Mesenchymal stem cell (in vitro differentiated cells and primary cell): ENCODE measurements at regions not wholly inside any gene's neighbourhood (a gene's known extent, or its start where the extent isn't known, plus 50 kb on each side); places are given as distances from the start of the nearest gene placed in this dataset.

Experiments used
- DNase-seq: peaks from one replicate; pipeline ENCODE4 v3.0.0-alpha.2; 2013
- H2AFZ ChIP-seq: one replicate; pipeline ENCODE4 v1.6.1; 2013; ENCODE audit warnings: low read depth, mild to moderate bottlenecking, control low read depth, inconsistent platforms, low read length, moderate library complexity
- H2AK5ac ChIP-seq: 2 replicates; pipeline ENCODE4 v1.6.1; 2013; ENCODE audit warnings: low read length, moderate library complexity, mild to moderate bottlenecking, inconsistent platforms; ENCODE audit not compliant: severe bottlenecking
- H2BK120ac ChIP-seq: one replicate; pipeline ENCODE4 v1.6.1; 2013; ENCODE audit warnings: low read depth, mild to moderate bottlenecking, inconsistent platforms, low read length, moderate library complexity
- H2BK12ac ChIP-seq, 2 experiments: one replicate each; pipeline ENCODE4 v1.6.1; 2013; ENCODE audit warnings: inconsistent platforms in 2 of 2, low read length in 2 of 2, mild to moderate bottlenecking in 2 of 2, moderate library complexity in 2 of 2, control low read depth in 1 of 2
- H2BK15ac ChIP-seq: one replicate; pipeline ENCODE4 v1.6.1; 2013; ENCODE audit warnings: mild to moderate bottlenecking, low read depth, inconsistent platforms; ENCODE audit not compliant: poor library complexity, severe bottlenecking
- H2BK5ac ChIP-seq: 2 replicates; pipeline ENCODE4 v1.6.1; 2013; ENCODE audit warnings: low read depth, mild to moderate bottlenecking, low read length, control low read depth, inconsistent platforms; ENCODE audit not compliant: poor library complexity, severe bottlenecking
- H3K14ac ChIP-seq, 2 experiments: one replicate each; pipeline ENCODE4 v1.6.1; 2013; ENCODE audit warnings: inconsistent platforms in 2 of 2, low read length in 2 of 2, control low read depth in 1 of 2, mild to moderate bottlenecking in 1 of 2, moderate library complexity in 1 of 2
- H3K18ac ChIP-seq, 2 experiments: one replicate each; pipeline ENCODE4 v1.6.1; 2013; ENCODE audit warnings: inconsistent platforms in 2 of 2, low read length in 2 of 2, control low read depth in 1 of 2, low read depth in 1 of 2, mild to moderate bottlenecking in 1 of 2
- H3K23ac ChIP-seq, 2 experiments: one replicate each; pipeline ENCODE4 v1.6.1; 2013; ENCODE audit warnings: inconsistent platforms in 2 of 2, low read length in 2 of 2, mild to moderate bottlenecking in 2 of 2, moderate library complexity in 2 of 2, control low read depth in 1 of 2
- H3K27ac ChIP-seq: 2 replicates; pipeline ENCODE4 v1.5.1; 2013; ENCODE audit warnings: mild to moderate bottlenecking, moderate library complexity, low read length, control low read depth, inconsistent platforms; ENCODE audit not compliant: poor library complexity, severe bottlenecking
- H3K27me3 ChIP-seq, 2 experiments: 2 replicates each; pipeline versions ENCODE4 v1.6.1 to v1.7.0; 2013; ENCODE audit warnings: low read length in 2 of 2, mild to moderate bottlenecking in 2 of 2, moderate library complexity in 2 of 2, control low read depth in 1 of 2, inconsistent platforms in 1 of 2; ENCODE audit not compliant: control insufficient read depth in 1 of 2, insufficient read depth in 1 of 2
- H3K36me3 ChIP-seq, 2 experiments: 2 replicates each; pipeline versions ENCODE4 v1.6.1 to v1.7.0; 2013; ENCODE audit warnings: low read length in 2 of 2, control low read depth in 1 of 2, inconsistent platforms in 1 of 2, low read depth in 1 of 2, mild to moderate bottlenecking in 1 of 2; ENCODE audit not compliant: insufficient read depth in 2 of 2, control insufficient read depth in 1 of 2
- H3K4ac ChIP-seq, 2 experiments: one replicate each; pipeline ENCODE4 v1.6.1; 2013; ENCODE audit warnings: inconsistent platforms in 2 of 2, low read length in 2 of 2, mild to moderate bottlenecking in 2 of 2, moderate library complexity in 2 of 2, control low read depth in 1 of 2, low read depth in 1 of 2
- H3K4me1 ChIP-seq: 2 replicates; pipeline ENCODE4 v1.6.1; 2013; ENCODE audit warnings: low read depth, low read length, control low read depth; ENCODE audit not compliant: control insufficient read depth, insufficient read depth
- H3K4me2 ChIP-seq: 2 replicates; pipeline ENCODE4 v1.6.1; 2013; ENCODE audit warnings: low read length, mild to moderate bottlenecking, inconsistent platforms; ENCODE audit not compliant: poor library complexity, severe bottlenecking
- H3K4me3 ChIP-seq, 2 experiments: 2 replicates each; pipeline versions ENCODE4 v1.5.1 to v1.7.0; 2013; ENCODE audit warnings: low read length in 2 of 2, mild to moderate bottlenecking in 2 of 2, control low read depth in 1 of 2, low read depth in 1 of 2; ENCODE audit not compliant: insufficient read depth in 1 of 2
- H3K79me1 ChIP-seq: replicated peaks from 2 replicates; pipeline ENCODE4 v1.6.1; 2013; ENCODE audit warnings: mild to moderate bottlenecking, control low read depth, low read length, inconsistent platforms; ENCODE audit not compliant: poor library complexity, severe bottlenecking
- H3K9ac ChIP-seq: 2 replicates; pipeline ENCODE4 v1.7.0; 2013; ENCODE audit warnings: mild to moderate bottlenecking, low read length, moderate library complexity
- H3K9me3 ChIP-seq: 2 replicates; pipeline ENCODE4 v1.7.0; 2013; ENCODE audit warnings: mild to moderate bottlenecking, low read length; ENCODE audit not compliant: control insufficient read depth
- H4K8ac ChIP-seq: one replicate; pipeline ENCODE4 v1.6.1; 2013; ENCODE audit warnings: inconsistent platforms, mild to moderate bottlenecking, low read length, moderate library complexity
- H4K91ac ChIP-seq: one replicate; pipeline ENCODE4 v1.6.1; 2013; ENCODE audit warnings: mild to moderate bottlenecking, low read length, inconsistent platforms
- WGBS: methylation state at CpG from one replicate; pipeline ENCODE4 v1.1.7; 2013; ENCODE audit warnings: mixed read lengths; 5-methylcytosine and 5-hydroxymethylcytosine counted together

DNA sequence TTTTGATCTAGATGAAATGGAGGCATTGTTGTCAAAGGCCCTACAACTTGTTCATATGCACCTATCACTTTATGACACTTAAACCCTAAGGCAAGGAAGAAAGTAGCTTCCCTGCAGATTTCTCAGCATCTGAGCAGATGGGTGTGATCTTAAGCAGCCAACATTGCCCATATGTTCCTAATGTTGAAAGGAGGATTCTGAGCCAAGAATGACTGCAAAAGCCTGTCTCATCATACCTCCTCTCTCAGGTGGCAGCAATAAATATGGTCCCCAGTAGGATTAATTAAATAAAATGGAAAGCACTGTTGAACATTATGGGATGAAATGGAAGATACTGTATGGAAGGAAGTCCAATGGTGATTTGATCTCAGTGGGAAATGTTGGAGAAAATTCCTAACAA lies 538.1 kb upstream of the MAN1A1 start:
- Histone ChIP-seq H3K9me3 (no peaks in the 10 kb centered on the region), H2BK120ac (no peak overlapping the region), H3K27ac (no peak overlapping the region), H3K27me3 (no peaks in the 10 kb centered on the region), H3K14ac (no peak overlapping the region), H4K8ac (no peak overlapping the region), H2AK5ac (no peak overlapping the region), H3K36me3 (no peaks in the 10 kb centered on the region), H2BK15ac (no peak overlapping the region), H3K9ac (no peak overlapping the region), H3K18ac (no peak overlapping the region), H3K23ac (no peak overlapping the region), H4K91ac (no peak overlapping the region), H3K4ac (no peak overlapping the region), H3K4me3 (no peak overlapping the region), H3K4me1 (no peaks in the 10 kb centered on the region), H2BK5ac (no peak overlapping the region), H3K79me1 (no peaks in the 10 kb centered on the region), H2AFZ (no peak overlapping the region), H2BK12ac (no peak overlapping the region), H3K4me2 (no peak overlapping the region)
- DNase-seq, result no peak

DNA sequence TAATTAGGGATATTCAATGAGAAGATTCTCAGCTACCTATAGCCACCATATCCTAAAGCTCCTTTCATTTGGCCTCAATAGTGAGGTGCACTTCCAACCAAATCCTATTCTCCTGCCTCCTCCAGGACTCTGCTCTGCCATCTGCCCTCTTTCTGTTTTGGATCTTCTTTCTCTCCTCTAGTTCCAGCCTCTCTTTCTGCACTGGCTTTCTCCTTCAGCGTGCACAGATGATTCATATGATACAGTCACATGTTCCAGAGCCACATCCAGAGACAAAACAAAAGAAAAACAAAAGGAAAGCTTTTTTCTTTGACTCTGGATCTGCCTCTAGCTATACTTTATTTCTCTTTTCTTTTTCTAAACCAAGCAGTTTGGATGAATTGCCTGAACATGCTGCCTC lies 531.9 kb upstream of the MAN1A1 start:
- H4K8ac ChIP-seq, result no peak overlapping the region
- no peak overlapping the region for H2BK12ac ChIP-seq
- peak overlapping the region in 1 of 2 experiments; percentile 36 for H3K14ac ChIP-seq
- peak; percentile 33 for DNase-seq
- no peaks in the 10 kb centered on the region for H3K27me3 ChIP-seq
- H3K4me3 ChIP-seq, result no peak overlapping the region
- no peak overlapping the region for H2AFZ ChIP-seq
- H4K91ac ChIP-seq, result no peak overlapping the region
- no peaks in the 10 kb centered on the region for H3K4me1 ChIP-seq
- no peak overlapping the region for H2BK120ac ChIP-seq
- no peak overlapping the region for H3K4me2 ChIP-seq
- no peaks in the 10 kb centered on the region for H3K36me3 ChIP-seq
- H3K79me1 ChIP-seq, result no peaks in the 10 kb centered on the region
- no peaks in the 10 kb centered on the region for H3K9me3 ChIP-seq
- H2AK5ac ChIP-seq, result no peak overlapping the region
- no peak overlapping the region for H3K23ac ChIP-seq
- no peak overlapping the region for H2BK5ac ChIP-seq
- H3K4ac ChIP-seq, result no peak overlapping the region
- no peak overlapping the region for H3K18ac ChIP-seq
- H2BK15ac ChIP-seq, result no peak overlapping the region
- no peak overlapping the region for H3K27ac ChIP-seq
- 37% methylated on average over 1 of the region's 1 CpG for WGBS
- H3K9ac ChIP-seq, result peak overlapping the region; percentile 81

DNA sequence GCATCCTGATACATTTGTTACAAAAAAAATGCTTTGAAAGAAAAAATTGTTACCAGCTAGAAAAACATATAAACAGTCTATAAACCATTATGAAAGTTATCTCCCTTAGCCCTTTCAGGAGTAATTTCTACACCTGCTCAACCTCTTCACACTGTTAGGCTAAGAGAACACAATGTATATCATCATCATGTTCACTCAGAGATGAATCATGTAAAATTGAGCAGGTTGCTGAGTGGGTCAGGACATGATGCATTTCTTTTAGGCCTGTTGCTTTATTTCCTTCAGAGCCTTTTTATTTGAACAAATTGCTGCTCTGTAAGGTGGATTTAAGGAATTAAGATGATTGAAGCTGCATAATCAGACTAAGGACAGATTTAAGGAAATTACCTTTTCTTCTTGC lies 531.3 kb upstream of the MAN1A1 start:
- Histone ChIP-seq H2BK15ac (no peak overlapping the region), H2AK5ac (no peak overlapping the region), H3K79me1 (no peaks in the 10 kb centered on the region), H3K36me3 (no peaks in the 10 kb centered on the region), H3K4me1 (no peaks in the 10 kb centered on the region), H3K18ac (no peak overlapping the region), H3K9ac (peak overlapping the region; percentile 81), H3K4me2 (no peak overlapping the region), H2AFZ (no peak overlapping the region), H3K9me3 (no peaks in the 10 kb centered on the region), H3K23ac (no peak overlapping the region), H2BK120ac (no peak overlapping the region), H3K27me3 (no peaks in the 10 kb centered on the region), H3K14ac (no peak overlapping the region), H4K91ac (no peak overlapping the region), H2BK5ac (no peak overlapping the region), H3K4ac (no peak overlapping the region), H4K8ac (no peak overlapping the region), H2BK12ac (no peak overlapping the region), H3K4me3 (no peak overlapping the region), H3K27ac (no peak overlapping the region)
- DNase-seq, result no peak

DNA sequence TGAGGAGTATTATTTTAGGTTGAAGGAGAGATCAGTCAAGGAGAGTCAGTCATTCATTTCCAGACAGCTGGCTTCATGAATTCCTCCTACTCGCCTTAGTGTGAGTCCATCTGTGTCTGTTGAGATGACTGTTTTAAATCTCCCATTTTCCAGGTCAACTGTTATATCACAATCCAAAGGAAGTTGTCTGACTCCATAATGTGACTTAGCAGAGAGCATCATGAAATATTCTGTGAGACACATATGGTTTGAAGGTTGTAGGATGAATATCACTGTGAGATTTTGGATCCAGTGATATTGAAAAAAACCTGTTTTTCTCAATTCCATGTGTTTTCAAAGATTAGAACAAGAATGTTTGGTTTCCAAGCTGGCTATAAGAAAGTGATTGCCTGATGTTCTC lies 530.2 kb upstream of the MAN1A1 start:
- H2AK5ac ChIP-seq, result no peak overlapping the region
- H3K9ac ChIP-seq, result no peak overlapping the region
- no peak overlapping the region for H2BK5ac ChIP-seq
- H2AFZ ChIP-seq, result no peak overlapping the region
- no peak overlapping the region for H3K18ac ChIP-seq
- H2BK120ac ChIP-seq, result no peak overlapping the region
- no peak for DNase-seq
- H3K36me3 ChIP-seq, result no peaks in the 10 kb centered on the region
- H3K4ac ChIP-seq, result no peak overlapping the region
- no peak overlapping the region for H3K27ac ChIP-seq
- no CpG with 5 or more reads among the region's 1 CpG for WGBS
- H4K8ac ChIP-seq, result no peak overlapping the region
- H4K91ac ChIP-seq, result no peak overlapping the region
- no peaks in the 10 kb centered on the region for H3K9me3 ChIP-seq
- no peak overlapping the region for H3K4me2 ChIP-seq
- H2BK12ac ChIP-seq, result no peak overlapping the region
- H3K27me3 ChIP-seq, result no peaks in the 10 kb centered on the region
- H3K4me3 ChIP-seq, result no peak overlapping the region
- no peak overlapping the region for H3K14ac ChIP-seq
- no peak overlapping the region for H2BK15ac ChIP-seq
- no peaks in the 10 kb centered on the region for H3K79me1 ChIP-seq
- no peaks in the 10 kb centered on the region for H3K4me1 ChIP-seq
- H3K23ac ChIP-seq, result no peak overlapping the region
